OCI-LY3 (cell line): ENCODE measurements at regions not wholly inside any gene's neighbourhood (a gene's known extent, or its start where the extent isn't known, plus 50 kb on each side); places are given as distances from the start of the nearest gene placed in this dataset.

Source experiments
- EZH2phosphoT487 ChIP-seq: fragments of 200-600 bp; shearing (Covaris generic); IDR thresholded peaks from 2 replicates; pipeline ENCODE4 v1.6.1; 2018; ENCODE audit warnings: antibody characterized with exemption, mixed run types, low read depth
- TF ChIP-seq, protein P1 (sequence below): fragments of 200-600, 300-600 bp; sonication (generic); IDR thresholded peaks from 2 replicates; pipeline ENCODE4 v1.5.1; 2014; ENCODE audit warnings: antibody characterized with exemption, low read length, low read depth

GRCh38 chr20:52039790-52040189 lies 151.8 kb downstream of the ZFP64 start:
- TF ChIP-seq, protein P1, sequence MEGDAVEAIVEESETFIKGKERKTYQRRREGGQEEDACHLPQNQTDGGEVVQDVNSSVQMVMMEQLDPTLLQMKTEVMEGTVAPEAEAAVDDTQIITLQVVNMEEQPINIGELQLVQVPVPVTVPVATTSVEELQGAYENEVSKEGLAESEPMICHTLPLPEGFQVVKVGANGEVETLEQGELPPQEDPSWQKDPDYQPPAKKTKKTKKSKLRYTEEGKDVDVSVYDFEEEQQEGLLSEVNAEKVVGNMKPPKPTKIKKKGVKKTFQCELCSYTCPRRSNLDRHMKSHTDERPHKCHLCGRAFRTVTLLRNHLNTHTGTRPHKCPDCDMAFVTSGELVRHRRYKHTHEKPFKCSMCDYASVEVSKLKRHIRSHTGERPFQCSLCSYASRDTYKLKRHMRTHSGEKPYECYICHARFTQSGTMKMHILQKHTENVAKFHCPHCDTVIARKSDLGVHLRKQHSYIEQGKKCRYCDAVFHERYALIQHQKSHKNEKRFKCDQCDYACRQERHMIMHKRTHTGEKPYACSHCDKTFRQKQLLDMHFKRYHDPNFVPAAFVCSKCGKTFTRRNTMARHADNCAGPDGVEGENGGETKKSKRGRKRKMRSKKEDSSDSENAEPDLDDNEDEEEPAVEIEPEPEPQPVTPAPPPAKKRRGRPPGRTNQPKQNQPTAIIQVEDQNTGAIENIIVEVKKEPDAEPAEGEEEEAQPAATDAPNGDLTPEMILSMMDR: no peak
- TF ChIP-seq EZH2phosphoT487: no peak
